ENCODE measurements at regions not wholly inside any gene's neighbourhood (a gene's known extent, or its start where the extent isn't known, plus 50 kb on each side); places are given as distances from the start of the nearest gene placed in this dataset.

GRCh38 chr16:17691106-17691898 is 220.5 kb upstream of the XYLT1 start:
- TF ChIP-seq FOXP2 (optimal IDR thresholded peaks at IDR 0.05; ENCODE audit: control extremely low read depth, extremely low read length, insufficient read depth): no peak
- no peak for TF ChIP-seq EZH2 (IDR thresholded peaks at IDR 0.05)
- no peak for DNase-seq (ENCODE audit: low read depth, low spot score)
- Histone ChIP-seq H3K4me3 (no peak overlapping the region), H3K9me3 (ENCODE audit: low read depth, low read length) (no peaks in the 10 kb centered on the region), H3K9ac (ENCODE audit: insufficient read length) (no peak overlapping the region), H3K36me3 (ENCODE audit: insufficient read depth, low read length) (no peaks in the 10 kb centered on the region), H3K27ac (no peak overlapping the region)

- Histone ChIP-seq H3K27ac (no peak overlapping the region), H3K9ac (ENCODE audit: insufficient read length) (no peak overlapping the region), H3K36me3 (ENCODE audit: insufficient read depth, low read length) (no peaks in the 10 kb centered on the region), H3K4me3 (no peak overlapping the region), H3K9me3 (ENCODE audit: low read depth, low read length) (no peaks in the 10 kb centered on the region)
- TF ChIP-seq POLR2AphosphoS5 (IDR thresholded peaks at IDR 0.05; ENCODE audit: borderline replicate concordance, low read depth, low read length): no peak
- TF ChIP-seq EZH2 (IDR thresholded peaks at IDR 0.05): no peak
- no peak for TF ChIP-seq FOXP2 (optimal IDR thresholded peaks at IDR 0.05; ENCODE audit: control extremely low read depth, extremely low read length, insufficient read depth)
- DNase-seq (ENCODE audit: low read depth, low spot score): no peak
Measured at GRCh38 chr16:17685447-17685846, 214.7 kb upstream of the XYLT1 start.

DNA sequence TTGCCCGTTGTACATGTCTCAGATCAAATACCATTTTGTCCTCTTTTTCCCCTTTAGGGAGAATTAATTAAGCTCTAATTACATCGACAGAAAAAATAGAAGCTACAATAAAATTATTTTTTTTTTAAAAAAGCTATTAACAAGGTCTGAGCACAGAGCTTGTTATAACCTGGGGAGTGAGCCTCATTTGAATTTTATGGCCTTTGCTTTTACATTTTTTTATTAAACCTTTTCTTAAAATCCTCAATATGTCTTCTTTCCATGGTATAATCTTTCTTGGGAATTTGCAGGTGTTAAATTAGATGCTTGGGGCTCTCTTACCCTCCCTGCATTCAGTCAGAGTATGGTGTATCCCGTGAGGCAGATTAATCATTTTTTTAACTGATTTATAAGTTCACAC is 212.5 kb upstream of the XYLT1 start:
- Histone ChIP-seq H3K9ac (ENCODE audit: insufficient read length) (no peak overlapping the region), H3K36me3 (ENCODE audit: insufficient read depth, low read length) (no peaks in the 10 kb centered on the region), H3K9me3 (ENCODE audit: low read depth, low read length) (no peaks in the 10 kb centered on the region), H3K4me3 (no peak overlapping the region), H3K27ac (no peak overlapping the region)
- DNase-seq (ENCODE audit: low read depth, low spot score): no peak
- TF ChIP-seq FOXP2 (optimal IDR thresholded peaks at IDR 0.05; ENCODE audit: control extremely low read depth, extremely low read length, insufficient read depth): no peak
- no peak for TF ChIP-seq POLR2AphosphoS5 (IDR thresholded peaks at IDR 0.05; ENCODE audit: borderline replicate concordance, low read depth, low read length)
- TF ChIP-seq EZH2 (IDR thresholded peaks at IDR 0.05): no peak

DNA sequence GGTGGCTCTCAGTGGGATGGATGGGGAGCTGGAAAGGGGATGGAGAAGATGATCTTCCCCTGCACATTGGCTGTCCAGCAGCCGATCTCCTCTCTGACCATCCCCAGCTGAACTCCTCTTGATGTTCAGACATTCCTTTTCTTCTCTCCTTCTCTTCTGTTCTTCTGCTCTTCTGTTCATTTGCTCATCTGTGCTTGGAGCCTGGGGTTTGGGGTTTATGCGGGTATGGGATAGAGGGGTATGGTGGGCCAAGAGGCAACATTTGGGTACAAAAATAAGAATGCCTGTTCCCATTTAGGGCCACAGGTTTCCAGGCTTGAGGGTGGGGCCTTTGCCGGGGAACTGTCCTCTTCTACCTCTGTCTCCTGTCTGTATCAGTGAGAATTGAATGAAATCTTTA is 205.4 kb upstream of the XYLT1 start:
- H3K27ac ChIP-seq: no peak overlapping the region
- no peak overlapping the region for H3K9ac ChIP-seq (ENCODE audit: insufficient read length)

GRCh38 chr16:17668386-17668785 is 197.6 kb upstream of the XYLT1 start:
- Histone ChIP-seq H3K9ac (ENCODE audit: insufficient read length) (no peak overlapping the region), H3K4me3 (no peak overlapping the region), H3K9me3 (ENCODE audit: low read depth, low read length) (no peaks in the 10 kb centered on the region), H3K36me3 (ENCODE audit: insufficient read depth, low read length) (no peaks in the 10 kb centered on the region), H3K27ac (no peak overlapping the region)
- TF ChIP-seq FOXP2 (optimal IDR thresholded peaks at IDR 0.05; ENCODE audit: control extremely low read depth, extremely low read length, insufficient read depth) (no peak), POLR2AphosphoS5 (IDR thresholded peaks at IDR 0.05; ENCODE audit: borderline replicate concordance, low read depth, low read length) (no peak), EZH2 (IDR thresholded peaks at IDR 0.05) (no peak)
- DNase-seq (ENCODE audit: low read depth, low spot score): no peak

More for the DNA sequence above, 205.4 kb upstream of the XYLT1 start:
- no peaks in the 10 kb centered on the region for H3K36me3 ChIP-seq (ENCODE audit: insufficient read depth, low read length)
- no peak for DNase-seq (ENCODE audit: low read depth, low spot score)
- no peaks in the 10 kb centered on the region for H3K9me3 ChIP-seq (ENCODE audit: low read depth, low read length)
- no peak for TF ChIP-seq POLR2AphosphoS5 (IDR thresholded peaks at IDR 0.05; ENCODE audit: borderline replicate concordance, low read depth, low read length)
- TF ChIP-seq FOXP2 (optimal IDR thresholded peaks at IDR 0.05; ENCODE audit: control extremely low read depth, extremely low read length, insufficient read depth): no peak
- H3K4me3 ChIP-seq: no peak overlapping the region

DNA sequence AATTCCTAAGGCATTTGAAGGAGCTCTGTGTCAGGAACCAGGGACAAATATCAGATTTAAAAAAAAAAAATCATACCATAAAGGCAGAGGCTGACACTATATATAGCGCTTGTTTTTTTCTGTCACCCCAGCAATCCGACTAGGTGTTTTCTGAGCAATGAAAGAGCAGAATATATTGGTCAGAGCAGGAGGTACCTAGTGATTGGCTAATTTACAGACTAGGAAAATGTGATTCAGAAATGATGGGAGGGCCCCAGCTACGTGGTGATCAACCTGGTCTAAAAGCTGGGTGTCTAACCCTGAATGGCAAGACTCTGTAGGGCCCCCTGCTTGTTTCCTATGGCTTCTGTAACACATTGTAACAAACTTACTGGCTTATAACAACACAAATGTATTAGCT is 195.5 kb upstream of the XYLT1 start:
- no peak overlapping the region for H3K9ac ChIP-seq (ENCODE audit: insufficient read length)
- no peaks in the 10 kb centered on the region for H3K36me3 ChIP-seq (ENCODE audit: insufficient read depth, low read length)
- H3K4me3 ChIP-seq: no peak overlapping the region
- DNase-seq (ENCODE audit: low read depth, low spot score): no peak
- H3K27ac ChIP-seq: no peak overlapping the region
- H3K9me3 ChIP-seq (ENCODE audit: low read depth, low read length): no peaks in the 10 kb centered on the region
- TF ChIP-seq EZH2 (IDR thresholded peaks at IDR 0.05) (no peak), POLR2AphosphoS5 (IDR thresholded peaks at IDR 0.05; ENCODE audit: borderline replicate concordance, low read depth, low read length) (no peak), FOXP2 (optimal IDR thresholded peaks at IDR 0.05; ENCODE audit: control extremely low read depth, extremely low read length, insufficient read depth) (no peak)

- TF ChIP-seq EZH2 (IDR thresholded peaks at IDR 0.05): no peak
- TF ChIP-seq FOXP2 (optimal IDR thresholded peaks at IDR 0.05; ENCODE audit: control extremely low read depth, extremely low read length, insufficient read depth): no peak
- no peak overlapping the region for H3K27ac ChIP-seq
- DNase-seq (ENCODE audit: low read depth, low spot score): no peak
Measured at GRCh38 chr16:17658881-17659280, 188.1 kb upstream of the XYLT1 start.

DNA sequence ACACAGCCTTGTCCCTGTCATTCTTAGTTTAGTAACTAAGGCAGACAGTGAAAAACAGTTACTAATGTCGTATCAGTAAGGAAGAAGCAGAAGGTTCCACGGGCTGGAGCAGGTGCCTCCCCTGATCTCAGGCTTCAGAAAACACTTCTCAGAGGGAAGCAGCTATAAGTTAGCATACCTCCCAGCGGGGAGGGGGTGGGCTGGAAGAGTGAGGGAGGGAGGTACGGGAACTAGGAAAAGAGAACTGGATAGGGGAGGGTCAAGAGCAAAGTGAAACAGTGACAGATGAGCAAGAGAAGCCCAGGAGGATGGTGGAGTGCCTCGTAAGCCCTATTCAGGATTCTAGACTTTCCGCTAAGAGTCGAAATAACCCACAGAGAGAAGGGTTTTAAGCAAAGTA is 186.3 kb upstream of the XYLT1 start:
- no peak overlapping the region for H3K9ac ChIP-seq (ENCODE audit: insufficient read length)
- H3K36me3 ChIP-seq (ENCODE audit: insufficient read depth, low read length): no peaks in the 10 kb centered on the region
- no peak for DNase-seq (ENCODE audit: low read depth, low spot score)
- no peak for TF ChIP-seq EZH2 (IDR thresholded peaks at IDR 0.05)
- TF ChIP-seq POLR2AphosphoS5 (IDR thresholded peaks at IDR 0.05; ENCODE audit: borderline replicate concordance, low read depth, low read length): no peak
- TF ChIP-seq FOXP2 (optimal IDR thresholded peaks at IDR 0.05; ENCODE audit: control extremely low read depth, extremely low read length, insufficient read depth): no peak
- H3K4me3 ChIP-seq: no peak overlapping the region
- H3K27ac ChIP-seq: no peak overlapping the region
- no peaks in the 10 kb centered on the region for H3K9me3 ChIP-seq (ENCODE audit: low read depth, low read length)

More at GRCh38 chr16:17658881-17659280, 188.1 kb upstream of the XYLT1 start:
- no peak overlapping the region for H3K9ac ChIP-seq (ENCODE audit: insufficient read length)
- no peaks in the 10 kb centered on the region for H3K9me3 ChIP-seq (ENCODE audit: low read depth, low read length)
- H3K36me3 ChIP-seq (ENCODE audit: insufficient read depth, low read length): no peaks in the 10 kb centered on the region
- no peak overlapping the region for H3K4me3 ChIP-seq

DNA sequence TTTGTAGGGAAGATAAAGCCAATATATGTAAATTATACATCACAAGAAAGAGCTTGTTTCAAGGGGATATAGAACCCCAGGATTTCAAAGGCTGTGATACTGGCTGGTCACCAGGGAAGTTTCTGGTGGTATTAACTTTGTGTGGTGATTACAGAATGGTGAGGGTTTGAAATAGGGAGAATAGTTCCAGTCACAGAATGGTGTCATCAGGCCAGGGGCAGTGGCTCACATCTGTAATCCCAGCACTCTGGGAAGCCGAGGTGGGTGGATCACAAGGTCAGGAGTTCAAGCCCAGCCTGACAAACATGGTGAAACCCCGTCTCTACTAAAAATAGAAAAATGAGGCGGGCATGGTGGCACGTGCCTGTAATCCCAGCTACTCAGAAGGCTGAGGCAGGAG is 183.8 kb upstream of the XYLT1 start:
- Histone ChIP-seq H3K36me3 (ENCODE audit: insufficient read depth, low read length) (no peaks in the 10 kb centered on the region), H3K4me3 (no peak overlapping the region), H3K9me3 (ENCODE audit: low read depth, low read length) (no peaks in the 10 kb centered on the region), H3K9ac (ENCODE audit: insufficient read length) (no peak overlapping the region), H3K27ac (no peak overlapping the region)
- no peak for DNase-seq (ENCODE audit: low read depth, low spot score)
- TF ChIP-seq POLR2AphosphoS5 (IDR thresholded peaks at IDR 0.05; ENCODE audit: borderline replicate concordance, low read depth, low read length): no peak
- no peak for TF ChIP-seq EZH2 (IDR thresholded peaks at IDR 0.05)
- no peak for TF ChIP-seq FOXP2 (optimal IDR thresholded peaks at IDR 0.05; ENCODE audit: control extremely low read depth, extremely low read length, insufficient read depth)

All from SK-N-MC (cell line).